ENCODE measurements at regions not wholly inside any gene's neighbourhood (a gene's known extent, or its start where the extent isn't known, plus 50 kb on each side); places are given as distances from the start of the nearest gene placed in this dataset.
A peak's percentile ranks its signal among the peaks of the same experiment; 100 is the strongest.
"Not testable (repeated sequence)": the region's sequence is repeated elsewhere in the genome, so short reads cannot be mapped to it uniquely, and the experiment has no call there.

- no peak for DNase-seq (ENCODE audit: low read depth)
These were observed 360.2 kb downstream of the GALC start for GRCh38 chr14:87632796-87633195.

- no peak for DNase-seq (ENCODE audit: low read depth)
These were observed 362.1 kb downstream of the GALC start for GRCh38 chr14:87630846-87631245.

GRCh38 chr14:87629788-87630187, 363.2 kb downstream of the GALC start:
- no peak for DNase-seq (ENCODE audit: low read depth)

GRCh38 chr14:87628780-87629179, 364.2 kb downstream of the GALC start:
- DNase-seq (ENCODE audit: low read depth): no peak

- peak; percentile 94 for DNase-seq (ENCODE audit: low read depth)
These were observed 364.9 kb downstream of the GALC start for GRCh38 chr14:87628129-87628528.

GRCh38 chr14:87626266-87626665, 366.7 kb downstream of the GALC start:
- DNase-seq (ENCODE audit: low read depth): no peak

- DNase-seq (ENCODE audit: low read depth): no peak
These were observed 369.4 kb downstream of the GALC start for GRCh38 chr14:87623616-87624015.

GRCh38 chr14:87617079-87617478, 375.9 kb downstream of the GALC start:
- DNase-seq (ENCODE audit: low read depth): no peak

- DNase-seq (ENCODE audit: low read depth): no peak
These were observed 376.9 kb downstream of the GALC start for GRCh38 chr14:87615822-87616679.

GRCh38 chr14:87615047-87615446, 377.9 kb downstream of the GALC start:
- no peak for DNase-seq (ENCODE audit: low read depth)

GRCh38 chr14:87613881-87614280, 379.1 kb downstream of the GALC start:
- no peak for DNase-seq (ENCODE audit: low read depth)

GRCh38 chr14:87607056-87607455, 385.9 kb downstream of the GALC start:
- DNase-seq (ENCODE audit: low read depth): not testable (repeated sequence)

GRCh38 chr14:87601036-87601435, 391.9 kb downstream of the GALC start:
- DNase-seq (ENCODE audit: low read depth): no peak

- no peak for DNase-seq (ENCODE audit: low read depth)
These were observed 392.7 kb downstream of the GALC start for GRCh38 chr14:87600240-87600639.

- no peak for DNase-seq (ENCODE audit: low read depth)
These were observed 411.7 kb downstream of the GALC start for GRCh38 chr14:87581298-87581697.

GRCh38 chr14:87579036-87579435, 413.9 kb downstream of the GALC start:
- DNase-seq (ENCODE audit: low read depth): no peak

GRCh38 chr14:87575378-87575777, 417.6 kb downstream of the GALC start:
- DNase-seq (ENCODE audit: low read depth): no peak

- no peak for DNase-seq (ENCODE audit: low read depth)
These were observed 419.4 kb downstream of the GALC start for GRCh38 chr14:87573591-87573990.

GRCh38 chr14:87567618-87568295, 425.2 kb downstream of the GALC start:
- no peak for DNase-seq (ENCODE audit: low read depth)

GRCh38 chr14:87566991-87567390, 426.0 kb downstream of the GALC start:
- DNase-seq (ENCODE audit: low read depth): no peak

- DNase-seq (ENCODE audit: low read depth): no peak
These were observed 445.4 kb downstream of the GALC start for GRCh38 chr14:87547536-87547935.

- no peak for DNase-seq (ENCODE audit: low read depth)
These were observed 450.7 kb downstream of the GALC start for GRCh38 chr14:87542288-87542687.

- no peak for DNase-seq (ENCODE audit: low read depth)
These were observed 452.6 kb downstream of the GALC start for GRCh38 chr14:87540339-87540738.
